PC-9 (cell line): ENCODE measurements at regions not wholly inside any gene's neighbourhood (a gene's known extent, or its start where the extent isn't known, plus 50 kb on each side); places are given as distances from the start of the nearest gene placed in this dataset.

Experiments
- BruUV-seq: library from RNA; stranded (reverse); fragments of 400-500 nt; replicated peaks from 2 replicates; lab custom pipeline; 2021; lab: Mats Ljungman, UMichigan
- CTCF ChIA-PET: fragments of 300-600 bp; sonication (Branson Sonifier 250); formaldehyde crosslinking; loops from one replicate; lab custom pipeline; 2022; ENCODE audit warnings: antibody characterized with exemption; lab: Charles Lee
- POLR2A ChIA-PET: fragments of 300-600 bp; sonication (Branson Sonifier 250); formaldehyde crosslinking; loops from one replicate; lab custom pipeline; 2022; ENCODE audit warnings: antibody characterized with exemption; ENCODE audit not compliant: unreplicated experiment; lab: Charles Lee
- DNase-seq, 2 experiments: peaks; one replicate each; pipeline versions ENCODE4 v3.0.0 to v3.0.0-alpha.2; 2015 to 2022; ENCODE audit warnings: mixed read lengths in 1 of 2
- H2AFZ ChIP-seq: fragments of 200-600 bp; sonication (generic); 2 replicates; pipeline ENCODE4 v1.8.1; 2017; ENCODE audit warnings: antibody characterized with exemption
- H3F3A ChIP-seq: fragments of 200-600 bp; sonication (generic); 2 replicates; pipeline ENCODE4 v1.8.1; 2017; ENCODE audit warnings: antibody characterized with exemption, mild to moderate bottlenecking, low read depth; ENCODE audit not compliant: insufficient read depth
- H3K27ac ChIP-seq: fragments of 200-600 bp; sonication (generic); 2 replicates; pipeline ENCODE4 v1.6.1; 2016; ENCODE audit warnings: mixed run types
- H3K27me3 ChIP-seq: fragments of 200-600 bp; sonication (generic); 2 replicates; pipeline ENCODE4 v1.6.1; 2016; ENCODE audit warnings: low read depth, mixed run types; ENCODE audit not compliant: insufficient read depth
- H3K36me3 ChIP-seq: fragments of 200-600 bp; sonication (generic); 2 replicates; pipeline ENCODE4 v1.6.1; 2016; ENCODE audit warnings: low read depth, mixed run types
- H3K4me1 ChIP-seq: fragments of 200-600 bp; sonication (generic); replicated peaks from 2 replicates; pipeline ENCODE4 v1.6.1; 2016; ENCODE audit warnings: mixed run types; ENCODE audit not compliant: insufficient read depth
- H3K4me2 ChIP-seq: fragments of 200-600 bp; sonication (generic); 2 replicates; pipeline ENCODE4 v1.6.1; 2017; ENCODE audit warnings: mixed run types
- H3K4me3 ChIP-seq: fragments of 200-600 bp; sonication (generic); 2 replicates; pipeline ENCODE4 v1.6.1; 2016; ENCODE audit warnings: mixed run types
- H3K79me2 ChIP-seq: fragments of 200-600 bp; sonication (generic); 2 replicates; pipeline ENCODE4 v1.6.1; 2017; ENCODE audit warnings: low read depth, mixed run types
- H3K9me2 ChIP-seq: fragments of 200-600 bp; sonication (generic); 2 replicates; pipeline ENCODE4 v1.8.1; 2017; ENCODE audit warnings: mild to moderate bottlenecking; ENCODE audit not compliant: insufficient read depth
- H3K9me3 ChIP-seq: fragments of 200-600 bp; sonication (generic); 2 replicates; pipeline ENCODE4 v1.8.1; 2016; ENCODE audit warnings: low read depth; ENCODE audit not compliant: insufficient read depth
- H4K20me1 ChIP-seq: fragments of 200-600 bp; sonication (generic); 2 replicates; pipeline ENCODE4 v1.8.1; 2017; ENCODE audit not compliant: insufficient read depth
- EZH2 ChIP-seq: fragments of 200-600 bp; sonication (generic); IDR thresholded peaks from 2 replicates; pipeline ENCODE4 v1.8.0; 2017; ENCODE audit warnings: antibody characterized with exemption, low read depth
- intact Hi-C: fragments of 100-400 bp; cut with micrococcal nuclease; formaldehyde crosslinking; loops from one replicate; pipeline ENCODE4 v1.10.0; 2022; ENCODE audit not compliant: unreplicated experiment
- TF ChIP-seq, protein P1 (sequence below): fragments of 200-600 bp; sonication (generic); conservative IDR thresholded peaks from 2 replicates; pipeline ENCODE4 v1.6.1; 2017; ENCODE audit warnings: mixed run types, antibody characterized with exemption, mild to moderate bottlenecking, moderate library complexity

DNA sequence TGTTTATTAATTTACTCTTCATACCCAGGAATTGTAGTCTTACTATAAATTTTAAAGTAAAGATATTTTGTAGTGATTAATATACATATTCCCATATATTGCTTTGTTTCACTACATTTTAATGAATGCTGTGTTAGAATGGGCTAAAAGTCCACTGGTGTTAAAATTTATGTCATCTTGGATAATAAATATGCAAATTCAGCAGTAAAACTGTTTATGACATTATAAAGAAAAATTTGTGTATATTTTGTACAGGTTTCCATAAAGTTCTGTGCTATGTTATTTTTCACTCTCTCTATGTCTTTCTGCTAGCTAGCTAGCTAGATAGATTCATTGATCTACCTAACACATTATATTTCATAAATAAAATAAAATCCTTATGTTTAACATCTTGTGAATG, 1071.2 kb downstream of the FAT4 start:
- H3K79me2 ChIP-seq = no peaks in the 10 kb centered on the region
- DNase-seq = no peak
- no peak overlapping the region for H3K4me2 ChIP-seq
- H3K4me3 ChIP-seq = no peak overlapping the region
- H3K9me3 ChIP-seq = no peaks in the 10 kb centered on the region
- intact Hi-C loops = no loop called here
- H3K36me3 ChIP-seq = no peaks in the 10 kb centered on the region
- BruUV-seq = no TSS peak
- H3F3A ChIP-seq = no peaks in the 10 kb centered on the region
- H3K27ac ChIP-seq = no peak overlapping the region
- CTCF ChIA-PET = no interaction called here
- H2AFZ ChIP-seq = no peak overlapping the region
- H3K27me3 ChIP-seq = no peaks in the 10 kb centered on the region
- no peaks in the 10 kb centered on the region for H3K4me1 ChIP-seq
- no peak for TF ChIP-seq EZH2
- TF ChIP-seq, protein P1, sequence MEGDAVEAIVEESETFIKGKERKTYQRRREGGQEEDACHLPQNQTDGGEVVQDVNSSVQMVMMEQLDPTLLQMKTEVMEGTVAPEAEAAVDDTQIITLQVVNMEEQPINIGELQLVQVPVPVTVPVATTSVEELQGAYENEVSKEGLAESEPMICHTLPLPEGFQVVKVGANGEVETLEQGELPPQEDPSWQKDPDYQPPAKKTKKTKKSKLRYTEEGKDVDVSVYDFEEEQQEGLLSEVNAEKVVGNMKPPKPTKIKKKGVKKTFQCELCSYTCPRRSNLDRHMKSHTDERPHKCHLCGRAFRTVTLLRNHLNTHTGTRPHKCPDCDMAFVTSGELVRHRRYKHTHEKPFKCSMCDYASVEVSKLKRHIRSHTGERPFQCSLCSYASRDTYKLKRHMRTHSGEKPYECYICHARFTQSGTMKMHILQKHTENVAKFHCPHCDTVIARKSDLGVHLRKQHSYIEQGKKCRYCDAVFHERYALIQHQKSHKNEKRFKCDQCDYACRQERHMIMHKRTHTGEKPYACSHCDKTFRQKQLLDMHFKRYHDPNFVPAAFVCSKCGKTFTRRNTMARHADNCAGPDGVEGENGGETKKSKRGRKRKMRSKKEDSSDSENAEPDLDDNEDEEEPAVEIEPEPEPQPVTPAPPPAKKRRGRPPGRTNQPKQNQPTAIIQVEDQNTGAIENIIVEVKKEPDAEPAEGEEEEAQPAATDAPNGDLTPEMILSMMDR = no peak
- H3K9me2 ChIP-seq = no peaks in the 10 kb centered on the region; the same call in 1 of the 2 replicates
- POLR2A ChIA-PET = no interaction called here
- H4K20me1 ChIP-seq = no peaks in the 10 kb centered on the region

DNA sequence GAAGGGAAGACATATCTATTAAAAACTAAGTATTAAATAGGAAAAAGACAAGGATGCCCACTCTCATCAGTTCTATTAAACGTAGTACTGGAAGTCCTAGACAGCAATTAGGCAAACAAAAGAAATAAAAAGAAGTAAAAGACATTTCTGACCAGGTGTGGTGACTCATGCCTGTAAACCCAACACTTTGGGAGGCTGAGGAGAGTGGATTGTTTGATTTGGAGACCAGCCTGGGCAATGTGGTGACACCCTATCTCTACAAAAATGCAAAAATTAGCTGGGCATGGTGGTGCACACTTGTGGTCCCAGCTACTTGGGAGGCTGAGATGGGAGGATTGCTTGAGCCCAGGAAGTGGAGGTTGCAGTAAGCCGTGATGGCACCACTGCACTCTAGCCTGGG, 1071.8 kb downstream of the FAT4 start:
- Histone ChIP-seq H3K4me2 (no peak overlapping the region), H3K9me3 (no peaks in the 10 kb centered on the region), H3F3A (no peaks in the 10 kb centered on the region), H3K79me2 (no peaks in the 10 kb centered on the region), H3K9me2 (no peaks in the 10 kb centered on the region; the same call in 1 of the 2 replicates), H3K4me1 (no peaks in the 10 kb centered on the region), H3K36me3 (no peaks in the 10 kb centered on the region), H3K27me3 (no peaks in the 10 kb centered on the region), H2AFZ (no peak overlapping the region), H3K4me3 (no peak overlapping the region), H4K20me1 (no peaks in the 10 kb centered on the region), H3K27ac (no peak overlapping the region)
- POLR2A ChIA-PET = no interaction called here
- BruUV-seq = no TSS peak
- no peak for DNase-seq
- CTCF ChIA-PET = no interaction called here
- intact Hi-C loops = no loop called here
- no peak for TF ChIP-seq EZH2
- TF ChIP-seq, protein P1 = no peak

DNA sequence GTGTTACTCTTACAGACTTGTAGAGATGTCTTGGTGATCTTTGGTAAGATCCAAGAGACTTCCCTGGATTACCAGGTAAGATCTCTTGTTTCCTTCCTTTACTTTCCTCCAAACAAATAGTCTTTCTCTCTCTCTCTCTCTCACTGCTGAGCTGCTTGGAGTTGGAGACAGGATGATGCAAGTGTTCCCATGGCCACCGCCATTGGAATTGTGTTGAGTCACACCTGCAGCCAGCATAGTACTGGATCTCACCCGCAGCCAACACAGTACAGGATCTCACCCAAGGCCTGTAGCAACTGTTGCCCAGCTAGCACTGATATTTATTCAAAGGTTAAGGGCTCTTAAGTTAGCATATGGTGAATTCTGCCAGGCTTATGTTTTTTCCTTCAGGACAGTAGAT, 1080.9 kb downstream of the FAT4 start:
- H4K20me1 ChIP-seq = no peaks in the 10 kb centered on the region
- no peak overlapping the region for H3K4me2 ChIP-seq
- no peaks in the 10 kb centered on the region for H3F3A ChIP-seq
- H2AFZ ChIP-seq = no peak overlapping the region
- H3K36me3 ChIP-seq = no peaks in the 10 kb centered on the region
- H3K79me2 ChIP-seq = no peaks in the 10 kb centered on the region
- peaks cover 5% of the 10 kb centered on the region; the same call in 1 of the 2 replicates for H3K9me2 ChIP-seq
- no peak for TF ChIP-seq EZH2
- TF ChIP-seq, protein P1 = no peak
- intact Hi-C loops = no loop called here
- H3K4me1 ChIP-seq = no peaks in the 10 kb centered on the region
- DNase-seq = no peak
- ChIA-PET CTCF (no interaction called here), POLR2A (no interaction called here)
- BruUV-seq = no TSS peak
- no peaks in the 10 kb centered on the region for H3K9me3 ChIP-seq
- no peak overlapping the region for H3K4me3 ChIP-seq
- H3K27ac ChIP-seq = no peak overlapping the region
- H3K27me3 ChIP-seq = no peaks in the 10 kb centered on the region
